HFFc6 (cell line): ENCODE measurements at regions not wholly inside any gene's neighbourhood (a gene's known extent, or its start where the extent isn't known, plus 50 kb on each side); places are given as distances from the start of the nearest gene placed in this dataset.

Source experiments
- DNase-seq: peaks from one replicate; pipeline ENCODE4 v3.0.0-alpha.2; 2018
- H3K27ac Mint-ChIP-seq: 2 replicates; pipeline ENCODE4 v1.8.0; 2020; ENCODE audit warnings: mild to moderate bottlenecking, mixed read lengths
- H3K27me3 Mint-ChIP-seq: 2 replicates; pipeline ENCODE4 v1.8.0; 2021; ENCODE audit warnings: mild to moderate bottlenecking, moderate library complexity, mixed read lengths; ENCODE audit not compliant: insufficient read depth
- H3K36me3 Mint-ChIP-seq: 2 replicates; pipeline ENCODE4 v1.8.0; 2021; ENCODE audit warnings: low read depth, mixed read lengths
- H3K4me1 Mint-ChIP-seq: 2 replicates; pipeline ENCODE4 v1.8.0; 2020; ENCODE audit warnings: low read depth, mixed read lengths
- H3K4me3 Mint-ChIP-seq: 2 replicates; pipeline ENCODE4 v1.8.0; 2020; ENCODE audit warnings: mild to moderate bottlenecking, moderate library complexity, mixed read lengths
- H3K9me3 Mint-ChIP-seq: 2 replicates; pipeline ENCODE4 v1.8.0; 2020; ENCODE audit warnings: mild to moderate bottlenecking, mixed read lengths
- CTCF ChIP-seq: fragments of 200-600 bp; sonication (generic); IDR thresholded peaks from 2 replicates; pipeline ENCODE4 v1.5.0; 2021; ENCODE audit warnings: antibody characterized with exemption, mild to moderate bottlenecking

- TF ChIP-seq CTCF, result no peak
- H3K27ac Mint-ChIP-seq, result no peak overlapping the region
- no peak for DNase-seq
- H3K4me1 Mint-ChIP-seq, result no peaks in the 10 kb centered on the region
- no peaks in the 10 kb centered on the region for H3K36me3 Mint-ChIP-seq
- H3K4me3 Mint-ChIP-seq, result no peak overlapping the region
- H3K27me3 Mint-ChIP-seq, result no peaks in the 10 kb centered on the region
- H3K9me3 Mint-ChIP-seq, result peaks cover 32% of the 10 kb centered on the region
Observed at GRCh38 chr13:53747825-53748224, 719.2 kb downstream of the OLFM4 start.

- DNase-seq, result no peak
- no peak for TF ChIP-seq CTCF
- no peaks in the 10 kb centered on the region for H3K36me3 Mint-ChIP-seq
- H3K4me1 Mint-ChIP-seq, result no peaks in the 10 kb centered on the region
- peaks cover 24% of the 10 kb centered on the region for H3K9me3 Mint-ChIP-seq
- no peak overlapping the region for H3K4me3 Mint-ChIP-seq
- no peak overlapping the region for H3K27ac Mint-ChIP-seq
- H3K27me3 Mint-ChIP-seq, result no peaks in the 10 kb centered on the region
Observed at GRCh38 chr13:53749306-53749705, 720.7 kb downstream of the OLFM4 start.

- Mint-ChIP-seq H3K27me3 (no peaks in the 10 kb centered on the region), H3K36me3 (no peaks in the 10 kb centered on the region), H3K9me3 (peaks cover 52% of the 10 kb centered on the region), H3K4me1 (no peaks in the 10 kb centered on the region), H3K4me3 (no peak overlapping the region), H3K27ac (no peak overlapping the region)
- DNase-seq, result no peak
- TF ChIP-seq CTCF, result no peak
Observed at GRCh38 chr13:53759016-53759415, 730.4 kb downstream of the OLFM4 start.

- no peaks in the 10 kb centered on the region; the same call in 1 of the 2 replicates for H3K27me3 Mint-ChIP-seq
- TF ChIP-seq CTCF, result no peak
- peaks cover 19% of the 10 kb centered on the region for H3K9me3 Mint-ChIP-seq
- no peak for DNase-seq
- no peaks in the 10 kb centered on the region for H3K4me1 Mint-ChIP-seq
- H3K4me3 Mint-ChIP-seq, result no peak overlapping the region
- no peak overlapping the region for H3K27ac Mint-ChIP-seq
- H3K36me3 Mint-ChIP-seq, result no peaks in the 10 kb centered on the region
Observed at GRCh38 chr13:53775807-53776206, 747.2 kb downstream of the OLFM4 start.

GRCh38 chr13:53778937-53779336 is 750.3 kb downstream of the OLFM4 start:
- Mint-ChIP-seq H3K4me1 (no peaks in the 10 kb centered on the region), H3K36me3 (no peaks in the 10 kb centered on the region), H3K4me3 (no peak overlapping the region), H3K27me3 (peaks cover 2% of the 10 kb centered on the region; the same call in 1 of the 2 replicates), H3K27ac (no peak overlapping the region), H3K9me3 (peaks cover 5% of the 10 kb centered on the region)
- no peak for TF ChIP-seq CTCF
- no peak for DNase-seq

- TF ChIP-seq CTCF, result no peak
- Mint-ChIP-seq H3K27me3 (peaks cover 2% of the 10 kb centered on the region; the same call in 1 of the 2 replicates), H3K27ac (no peak overlapping the region), H3K4me3 (no peak overlapping the region), H3K9me3 (peaks cover 6% of the 10 kb centered on the region; the same call in 1 of the 2 replicates), H3K4me1 (no peaks in the 10 kb centered on the region), H3K36me3 (no peaks in the 10 kb centered on the region)
- no peak for DNase-seq
Observed at GRCh38 chr13:53781941-53782340, 753.3 kb downstream of the OLFM4 start.
